H9 (cell line): ENCODE measurements at regions not wholly inside any gene's neighbourhood (a gene's known extent, or its start where the extent isn't known, plus 50 kb on each side); places are given as distances from the start of the nearest gene placed in this dataset.

Experiments
- DNase-seq: peaks from one replicate; pipeline ENCODE4 v3.0.0-alpha.2; 2017
- H2AFZ ChIP-seq: one replicate; pipeline ENCODE4 v1.6.1; 2013; ENCODE audit warnings: mild to moderate bottlenecking, low read length, control low read depth, moderate library complexity
- H2AK5ac ChIP-seq: 2 replicates; pipeline ENCODE4 v1.6.1; 2013; ENCODE audit warnings: low read length, control low read depth, mixed read lengths; ENCODE audit not compliant: insufficient read length
- H2BK120ac ChIP-seq: one replicate; pipeline ENCODE4 v1.6.1; 2013; ENCODE audit warnings: low read depth, mild to moderate bottlenecking, low read length, control low read depth, inconsistent platforms; ENCODE audit not compliant: poor library complexity, severe bottlenecking
- H2BK12ac ChIP-seq: 2 replicates; pipeline ENCODE4 v1.6.1; 2013; ENCODE audit warnings: low read length, control low read depth, mixed read lengths, low read depth; ENCODE audit not compliant: insufficient read length
- H2BK15ac ChIP-seq: 2 replicates; pipeline ENCODE4 v1.6.1; 2013; ENCODE audit warnings: low read depth, low read length, control low read depth
- H2BK20ac ChIP-seq: one replicate; pipeline ENCODE4 v1.6.1; 2013; ENCODE audit warnings: low read depth, mild to moderate bottlenecking, low read length, control low read depth, inconsistent platforms; ENCODE audit not compliant: poor library complexity, severe bottlenecking
- H2BK5ac ChIP-seq: 2 replicates; pipeline ENCODE4 v1.6.1; 2013; ENCODE audit warnings: low read length, control low read depth, mixed read lengths; ENCODE audit not compliant: insufficient read length
- H3K14ac ChIP-seq: 2 replicates; pipeline ENCODE4 v1.6.1; 2013; ENCODE audit warnings: low read length, control low read depth; ENCODE audit not compliant: insufficient read depth
- H3K18ac ChIP-seq: 2 replicates; pipeline ENCODE4 v1.6.1; 2013; ENCODE audit warnings: low read depth, mild to moderate bottlenecking, mixed read lengths, low read length, control low read depth; ENCODE audit not compliant: insufficient read length
- H3K23ac ChIP-seq: 2 replicates; pipeline ENCODE4 v1.6.1; 2013; ENCODE audit warnings: low read length, control low read depth, mixed read lengths, low read depth; ENCODE audit not compliant: insufficient read length
- H3K23me2 ChIP-seq: 2 replicates; pipeline ENCODE4 v1.6.1; 2013; ENCODE audit warnings: low read depth, mild to moderate bottlenecking, mixed read lengths, low read length, control low read depth; ENCODE audit not compliant: insufficient read length, poor library complexity, severe bottlenecking
- H3K27ac ChIP-seq: 2 replicates; pipeline ENCODE4 v1.5.1; 2013; ENCODE audit warnings: low read length, control low read depth, mixed read lengths, low read depth; ENCODE audit not compliant: insufficient read length
- H3K27me3 ChIP-seq: 2 replicates; pipeline ENCODE4 v1.6.1; 2013; ENCODE audit warnings: low read length, control low read depth, inconsistent platforms; ENCODE audit not compliant: insufficient read depth
- H3K4ac ChIP-seq: 2 replicates; pipeline ENCODE4 v1.6.1; 2013; ENCODE audit warnings: low read depth, mild to moderate bottlenecking, control low read depth, inconsistent platforms, low read length, moderate library complexity
- H3K4me1 ChIP-seq: 2 replicates; pipeline ENCODE4 v1.6.1; 2013; ENCODE audit warnings: low read length, control low read depth, inconsistent platforms; ENCODE audit not compliant: insufficient read depth
- H3K4me2 ChIP-seq: 2 replicates; pipeline ENCODE4 v1.6.1; 2013; ENCODE audit warnings: low read length, control low read depth, mixed read lengths; ENCODE audit not compliant: insufficient read length, insufficient read depth
- H3K56ac ChIP-seq: 2 replicates; pipeline ENCODE4 v1.6.1; 2013; ENCODE audit warnings: low read depth, mild to moderate bottlenecking, mixed read lengths, low read length, control low read depth; ENCODE audit not compliant: insufficient read length
- H3K79me1 ChIP-seq: 2 replicates; pipeline ENCODE4 v1.6.1; 2013; ENCODE audit warnings: low read depth, mild to moderate bottlenecking, moderate library complexity, low read length, control low read depth, inconsistent platforms; ENCODE audit not compliant: insufficient read depth, poor library complexity, severe bottlenecking
- H3K79me2 ChIP-seq: 2 replicates; pipeline ENCODE4 v1.6.1; 2013; ENCODE audit warnings: low read length, control low read depth, inconsistent platforms; ENCODE audit not compliant: insufficient read depth
- H3K9ac ChIP-seq: 2 replicates; pipeline ENCODE4 v1.6.1; 2013; ENCODE audit warnings: low read length, control low read depth, mixed read lengths; ENCODE audit not compliant: insufficient read length; ENCODE audit errors: extremely low read depth
- H3K9me3 ChIP-seq: one replicate; pipeline ENCODE4 v1.6.1; 2013; ENCODE audit warnings: low read depth, low read length, inconsistent platforms; ENCODE audit not compliant: control insufficient read depth
- H3T11ph ChIP-seq: one replicate; pipeline ENCODE4 v1.6.1; 2013; ENCODE audit warnings: mild to moderate bottlenecking, low read length, control low read depth, inconsistent platforms
- H4K20me1 ChIP-seq: one replicate; pipeline ENCODE4 v1.6.1; 2013; ENCODE audit not compliant: control insufficient read depth, insufficient read length, insufficient read depth
- H4K5ac ChIP-seq: 2 replicates; pipeline ENCODE4 v1.6.1; 2013; ENCODE audit warnings: low read depth, mild to moderate bottlenecking, mixed read lengths, low read length, control low read depth; ENCODE audit not compliant: insufficient read length
- H4K8ac ChIP-seq: replicated peaks from 2 replicates; pipeline ENCODE4 v1.6.1; 2013; ENCODE audit warnings: low read length, control low read depth, mixed read lengths, low read depth; ENCODE audit not compliant: insufficient read length
- H4K91ac ChIP-seq: 2 replicates; pipeline ENCODE4 v1.6.1; 2013; ENCODE audit warnings: low read depth, mild to moderate bottlenecking, moderate library complexity, mixed read lengths, low read length, control low read depth; ENCODE audit not compliant: insufficient read length
- H3K27ac Mint-ChIP-seq, 3 experiments: 2 replicates in 2 of 3; 3 replicates in 1 of 3; pipeline ENCODE4 v1.8.0; 2020 to 2021; ENCODE audit warnings: mixed read lengths in 3 of 3, mild to moderate bottlenecking in 1 of 3, moderate library complexity in 1 of 3
- H3K27me3 Mint-ChIP-seq: 2 replicates; pipeline ENCODE4 v1.8.0; 2021; ENCODE audit warnings: low read depth, mild to moderate bottlenecking, moderate library complexity, mixed read lengths
- H3K36me3 Mint-ChIP-seq, 3 experiments: 2 replicates in 2 of 3; 3 replicates in 1 of 3; pipeline ENCODE4 v1.8.0; 2020 to 2021; ENCODE audit warnings: low read depth in 3 of 3, mixed read lengths in 3 of 3; ENCODE audit not compliant: insufficient read depth in 1 of 3
- H3K4me1 Mint-ChIP-seq, 2 experiments: 2 replicates each; pipeline ENCODE4 v1.8.0; 2020; ENCODE audit warnings: mixed read lengths in 2 of 2
- H3K4me3 Mint-ChIP-seq, 2 experiments: 2 replicates in 1 of 2; 3 replicates in 1 of 2; pipeline ENCODE4 v1.8.0; 2020 to 2021; ENCODE audit warnings: mild to moderate bottlenecking in 2 of 2, mixed read lengths in 2 of 2, moderate library complexity in 1 of 2
- H3K9me3 Mint-ChIP-seq, 2 experiments: 2 replicates in 1 of 2; 3 replicates in 1 of 2; pipeline ENCODE4 v1.8.0; 2020; ENCODE audit warnings: mild to moderate bottlenecking in 2 of 2, mixed read lengths in 2 of 2, moderate library complexity in 1 of 2
- TF ChIP-seq, protein P1 (sequence below): fragments of 200-600 bp; sonication (generic); conservative IDR thresholded peaks from 3 replicates; pipeline ENCODE4 v1.8.0; 2021; ENCODE audit warnings: antibody characterized with exemption, mild to moderate bottlenecking

DNA sequence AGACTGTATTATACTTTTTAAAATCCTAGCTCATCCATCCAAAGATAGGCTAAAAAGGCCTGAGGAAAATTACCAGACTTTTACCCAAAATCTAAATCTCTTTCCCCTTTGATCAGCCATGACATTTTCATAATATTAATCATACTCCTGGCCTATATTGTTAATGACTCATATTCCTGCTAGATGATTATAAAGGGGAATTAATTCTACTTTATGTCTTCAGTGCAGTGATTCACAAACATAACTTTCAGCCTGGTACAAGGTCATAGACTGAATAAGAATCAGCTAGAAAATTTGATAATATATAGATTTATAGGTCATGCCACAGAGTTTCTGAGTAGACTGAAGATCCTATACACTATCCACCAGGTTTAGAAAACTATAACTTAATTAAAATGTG lies 1905.4 kb downstream of the C4orf33 start:
- H3K27me3 Mint-ChIP-seq, result no peaks in the 10 kb centered on the region
- H3K79me2 ChIP-seq, result no peaks in the 10 kb centered on the region
- H3T11ph ChIP-seq, result no peak overlapping the region

More for the DNA sequence above, 1905.4 kb downstream of the C4orf33 start:
- H3K18ac ChIP-seq, result no peak overlapping the region
- no peak overlapping the region for H2AFZ ChIP-seq
- no peak overlapping the region for H3K14ac ChIP-seq
- no peak overlapping the region for H2AK5ac ChIP-seq
- H2BK5ac ChIP-seq, result no peak overlapping the region
- Mint-ChIP-seq H3K36me3 (peaks cover 4 to 10% (median 9%) of the 10 kb centered on the region in 3 experiments; a peak in 6 of 7 replicates), H3K9me3 (peaks cover 4 to 5% of the 10 kb centered on the region in 2 experiments; a peak in 3 of 5 replicates), H3K27ac (no peak overlapping the region), H3K4me1 (peaks cover 0 to 6% of the 10 kb centered on the region in 2 experiments; a peak in 2 of 4 replicates), H3K4me3 (no peak overlapping the region)
- H4K5ac ChIP-seq, result no peak overlapping the region
- TF ChIP-seq, protein P1, sequence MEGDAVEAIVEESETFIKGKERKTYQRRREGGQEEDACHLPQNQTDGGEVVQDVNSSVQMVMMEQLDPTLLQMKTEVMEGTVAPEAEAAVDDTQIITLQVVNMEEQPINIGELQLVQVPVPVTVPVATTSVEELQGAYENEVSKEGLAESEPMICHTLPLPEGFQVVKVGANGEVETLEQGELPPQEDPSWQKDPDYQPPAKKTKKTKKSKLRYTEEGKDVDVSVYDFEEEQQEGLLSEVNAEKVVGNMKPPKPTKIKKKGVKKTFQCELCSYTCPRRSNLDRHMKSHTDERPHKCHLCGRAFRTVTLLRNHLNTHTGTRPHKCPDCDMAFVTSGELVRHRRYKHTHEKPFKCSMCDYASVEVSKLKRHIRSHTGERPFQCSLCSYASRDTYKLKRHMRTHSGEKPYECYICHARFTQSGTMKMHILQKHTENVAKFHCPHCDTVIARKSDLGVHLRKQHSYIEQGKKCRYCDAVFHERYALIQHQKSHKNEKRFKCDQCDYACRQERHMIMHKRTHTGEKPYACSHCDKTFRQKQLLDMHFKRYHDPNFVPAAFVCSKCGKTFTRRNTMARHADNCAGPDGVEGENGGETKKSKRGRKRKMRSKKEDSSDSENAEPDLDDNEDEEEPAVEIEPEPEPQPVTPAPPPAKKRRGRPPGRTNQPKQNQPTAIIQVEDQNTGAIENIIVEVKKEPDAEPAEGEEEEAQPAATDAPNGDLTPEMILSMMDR, result no peak
- no peaks in the 10 kb centered on the region for H3K4me1 ChIP-seq
- no peak overlapping the region for H3K23ac ChIP-seq
- no peak overlapping the region for H3K56ac ChIP-seq
- H3K27ac ChIP-seq, result no peak overlapping the region
- H3K23me2 ChIP-seq, result no peaks in the 10 kb centered on the region
- H4K20me1 ChIP-seq, result no peaks in the 10 kb centered on the region
- H3K9ac ChIP-seq, result no peak overlapping the region
- no peaks in the 10 kb centered on the region for H3K79me1 ChIP-seq
- H3K9me3 ChIP-seq, result no peaks in the 10 kb centered on the region
- H3K4ac ChIP-seq, result no peak overlapping the region
- H2BK12ac ChIP-seq, result no peak overlapping the region
- H2BK120ac ChIP-seq, result no peak overlapping the region
- no peak overlapping the region for H4K8ac ChIP-seq
- no peak overlapping the region for H2BK20ac ChIP-seq
- no peak overlapping the region for H2BK15ac ChIP-seq
- no peak overlapping the region for H3K4me2 ChIP-seq
- H4K91ac ChIP-seq, result no peak overlapping the region
- DNase-seq, result no peak
- no peaks in the 10 kb centered on the region for H3K27me3 ChIP-seq
